Glutamatergic neuron (in vitro differentiated cells): ENCODE measurements at regions not wholly inside any gene's neighbourhood (a gene's known extent, or its start where the extent isn't known, plus 50 kb on each side); places are given as distances from the start of the nearest gene placed in this dataset.
A peak's percentile ranks its signal among the peaks of the same experiment; 100 is the strongest.
"Not testable (repeated sequence)": the region's sequence is repeated elsewhere in the genome, so short reads cannot be mapped to it uniquely, and the experiment has no call there.

Source experiments
- DNase-seq: peaks from one replicate; pipeline ENCODE4 v3.0.0; 2022
- H3K27ac Mint-ChIP-seq: one replicate; pipeline ENCODE4 v1.8.0; 2020; ENCODE audit warnings: mild to moderate bottlenecking, mixed read lengths, inconsistent platforms; ENCODE audit not compliant: unreplicated experiment
- H3K27me3 Mint-ChIP-seq: one replicate; pipeline ENCODE4 v1.8.0; 2020; ENCODE audit warnings: mild to moderate bottlenecking, moderate library complexity, mixed read lengths, inconsistent platforms; ENCODE audit not compliant: unreplicated experiment
- H3K36me3 Mint-ChIP-seq: one replicate; pipeline ENCODE4 v1.8.0; 2020; ENCODE audit warnings: mild to moderate bottlenecking, mixed read lengths, inconsistent platforms; ENCODE audit not compliant: unreplicated experiment
- H3K4me1 Mint-ChIP-seq: one replicate; pipeline ENCODE4 v1.8.0; 2020; ENCODE audit warnings: mild to moderate bottlenecking, low read depth, mixed read lengths, inconsistent platforms; ENCODE audit not compliant: unreplicated experiment
- H3K4me3 Mint-ChIP-seq: one replicate; pipeline ENCODE4 v1.8.0; 2020; ENCODE audit warnings: mild to moderate bottlenecking, mixed read lengths, inconsistent platforms; ENCODE audit not compliant: unreplicated experiment
- H3K9me3 Mint-ChIP-seq: one replicate; pipeline ENCODE4 v1.8.0; 2020; ENCODE audit warnings: mild to moderate bottlenecking, moderate library complexity, mixed read lengths, inconsistent platforms; ENCODE audit not compliant: unreplicated experiment
- TF ChIP-seq, protein P1 (sequence below): fragments of 200-600 bp; sonication (generic); IDR thresholded peaks from one replicate; pipeline ENCODE4 v1.5.0; 2021; ENCODE audit not compliant: partially characterized antibody, unreplicated experiment

DNA sequence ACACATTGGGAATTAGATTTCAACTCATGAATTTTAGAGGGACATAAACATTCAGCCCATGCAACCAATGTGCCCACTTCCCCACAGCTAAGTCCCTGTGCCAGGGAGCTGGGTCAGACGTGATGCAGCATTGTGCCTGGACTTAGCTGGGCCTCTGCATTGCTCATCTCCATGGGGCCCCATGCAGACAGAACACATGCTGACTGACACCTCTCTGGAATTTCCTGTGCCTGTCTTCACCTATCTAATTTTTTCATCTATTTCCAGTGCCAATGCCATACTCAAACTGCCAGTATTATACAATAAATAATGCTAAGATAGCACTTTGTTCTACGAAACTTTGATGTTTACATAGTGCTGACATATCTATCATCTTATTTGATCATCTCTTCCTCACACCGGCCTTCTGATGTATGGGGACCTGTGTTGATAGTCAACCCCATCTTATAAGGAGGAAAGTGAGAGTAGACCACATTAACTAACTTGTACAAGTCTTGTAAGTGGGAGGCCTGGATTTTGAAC is 92.2 kb downstream of the CDC42EP3 start:
- no peak for DNase-seq
- Mint-ChIP-seq H3K36me3 (no peaks in the 10 kb centered on the region), H3K27ac (no peak overlapping the region), H3K4me3 (no peak overlapping the region), H3K4me1 (peaks cover 21% of the 10 kb centered on the region), H3K9me3 (peaks cover 3% of the 10 kb centered on the region), H3K27me3 (no peaks in the 10 kb centered on the region)
- TF ChIP-seq, protein P1, sequence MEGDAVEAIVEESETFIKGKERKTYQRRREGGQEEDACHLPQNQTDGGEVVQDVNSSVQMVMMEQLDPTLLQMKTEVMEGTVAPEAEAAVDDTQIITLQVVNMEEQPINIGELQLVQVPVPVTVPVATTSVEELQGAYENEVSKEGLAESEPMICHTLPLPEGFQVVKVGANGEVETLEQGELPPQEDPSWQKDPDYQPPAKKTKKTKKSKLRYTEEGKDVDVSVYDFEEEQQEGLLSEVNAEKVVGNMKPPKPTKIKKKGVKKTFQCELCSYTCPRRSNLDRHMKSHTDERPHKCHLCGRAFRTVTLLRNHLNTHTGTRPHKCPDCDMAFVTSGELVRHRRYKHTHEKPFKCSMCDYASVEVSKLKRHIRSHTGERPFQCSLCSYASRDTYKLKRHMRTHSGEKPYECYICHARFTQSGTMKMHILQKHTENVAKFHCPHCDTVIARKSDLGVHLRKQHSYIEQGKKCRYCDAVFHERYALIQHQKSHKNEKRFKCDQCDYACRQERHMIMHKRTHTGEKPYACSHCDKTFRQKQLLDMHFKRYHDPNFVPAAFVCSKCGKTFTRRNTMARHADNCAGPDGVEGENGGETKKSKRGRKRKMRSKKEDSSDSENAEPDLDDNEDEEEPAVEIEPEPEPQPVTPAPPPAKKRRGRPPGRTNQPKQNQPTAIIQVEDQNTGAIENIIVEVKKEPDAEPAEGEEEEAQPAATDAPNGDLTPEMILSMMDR = no peak

DNA sequence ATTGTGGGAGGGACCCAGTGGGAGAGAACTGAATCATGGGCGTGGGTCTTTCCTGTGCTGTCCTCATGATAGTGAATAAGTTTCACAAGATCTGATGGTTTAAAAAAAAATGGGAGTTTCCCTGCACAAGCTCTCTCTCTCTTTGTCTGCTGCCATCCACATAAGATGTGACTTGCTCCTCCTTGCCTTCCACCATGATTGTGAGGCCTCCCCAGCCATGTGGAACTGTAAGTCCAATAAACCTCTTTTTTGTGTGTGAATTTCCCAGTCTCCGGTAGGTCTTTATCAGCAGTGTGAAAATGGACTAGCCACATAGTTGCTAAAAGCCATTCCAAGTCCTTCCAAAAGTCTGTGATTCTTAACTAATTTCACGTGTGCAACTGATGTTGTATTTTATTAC is 91.5 kb downstream of the CDC42EP3 start:
- H3K27ac Mint-ChIP-seq, H3K36me3 Mint-ChIP-seq, H3K4me3 Mint-ChIP-seq, DNase-seq, H3K27me3 Mint-ChIP-seq, H3K9me3 Mint-ChIP-seq: not testable (repeated sequence)
- peaks cover 27% of the 10 kb centered on the region for H3K4me1 Mint-ChIP-seq

DNA sequence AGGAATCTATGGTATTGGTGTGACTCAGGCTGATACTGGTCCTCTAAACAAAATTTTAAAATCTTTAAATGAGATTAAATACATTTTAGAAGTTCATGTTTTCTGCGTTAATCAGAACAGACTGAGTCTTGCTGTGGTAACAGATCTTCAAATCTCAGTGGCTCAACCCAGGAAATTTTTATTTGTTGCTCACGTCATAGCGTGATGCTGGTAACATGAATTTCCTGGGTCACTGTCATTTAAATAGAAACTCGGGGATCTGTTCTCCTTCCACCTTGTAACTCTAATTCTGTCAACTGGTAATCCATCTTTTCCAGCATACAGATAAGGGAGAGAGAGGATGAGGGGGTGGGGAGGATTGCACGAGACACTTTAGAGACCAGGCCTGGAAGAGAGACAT is 90.0 kb downstream of the CDC42EP3 start:
- Mint-ChIP-seq H3K4me1 (peaks cover 35% of the 10 kb centered on the region), H3K9me3 (peaks cover 3% of the 10 kb centered on the region), H3K4me3 (no peak overlapping the region), H3K36me3 (no peaks in the 10 kb centered on the region), H3K27ac (no peak overlapping the region), H3K27me3 (no peaks in the 10 kb centered on the region)
- TF ChIP-seq, protein P1 = no peak
- DNase-seq = no peak

DNA sequence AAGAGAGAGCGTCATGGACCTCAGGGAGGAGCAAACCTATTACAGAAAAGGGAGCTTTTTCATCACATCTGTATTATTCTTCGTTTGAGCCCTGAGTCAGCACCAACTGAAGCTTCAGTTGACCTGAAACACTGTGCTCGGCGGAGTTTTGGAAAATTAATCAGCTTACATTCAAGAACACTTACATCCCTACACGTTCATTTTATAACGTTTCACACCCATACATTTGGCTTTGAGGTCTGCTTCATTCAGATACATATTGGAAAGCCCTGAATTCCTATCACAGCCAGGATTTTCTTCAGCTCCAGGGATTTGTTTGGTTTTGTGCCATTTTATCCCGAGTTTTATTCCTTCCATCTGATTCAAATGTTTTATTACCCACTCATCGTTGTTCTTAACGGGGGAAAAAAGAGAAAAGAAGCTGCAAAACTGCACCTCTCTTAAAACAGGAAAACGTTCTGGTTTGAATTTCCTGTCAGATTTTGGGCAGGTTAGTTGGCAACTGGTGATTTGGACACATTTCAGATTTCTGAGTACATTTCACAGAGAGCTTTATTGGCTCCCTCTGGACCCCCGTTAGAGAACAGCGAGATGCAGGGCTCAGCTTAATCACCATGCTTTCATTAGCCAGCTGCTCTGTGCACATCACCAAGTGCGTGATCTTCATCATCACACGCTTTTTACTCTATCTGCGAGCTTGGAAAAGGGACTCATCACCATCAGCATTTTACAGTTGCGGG is 88.8 kb downstream of the CDC42EP3 start:
- H3K27ac Mint-ChIP-seq = peak overlapping the region; percentile 74
- DNase-seq = no peak
- TF ChIP-seq, protein P1 = no peak
- peaks cover 3% of the 10 kb centered on the region for H3K9me3 Mint-ChIP-seq
- no peaks in the 10 kb centered on the region for H3K27me3 Mint-ChIP-seq
- H3K4me1 Mint-ChIP-seq = peaks cover 37% of the 10 kb centered on the region
- no peaks in the 10 kb centered on the region for H3K36me3 Mint-ChIP-seq
- H3K4me3 Mint-ChIP-seq = peak overlapping the region; percentile 21

DNA sequence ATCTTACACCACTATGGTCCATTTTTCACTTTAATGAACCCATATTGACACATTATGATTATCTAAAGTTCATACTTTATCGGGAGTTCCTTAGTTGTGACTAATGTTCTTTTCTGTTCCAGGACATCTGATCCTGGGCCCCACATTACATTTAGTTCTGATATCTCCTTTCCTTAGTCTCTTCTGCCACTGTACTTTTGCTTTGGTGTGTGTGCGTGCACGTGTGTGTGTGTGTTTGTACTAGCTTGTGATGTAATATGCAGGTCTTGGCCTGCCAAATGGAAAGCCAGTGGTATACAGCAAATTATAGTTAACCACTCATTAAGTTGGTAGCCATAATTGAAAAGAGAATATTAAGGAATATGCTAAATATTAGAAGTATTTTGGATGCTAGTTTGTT is 88.0 kb downstream of the CDC42EP3 start:
- H3K9me3 Mint-ChIP-seq = peaks cover 3% of the 10 kb centered on the region
- H3K4me1 Mint-ChIP-seq = peaks cover 37% of the 10 kb centered on the region
- peak overlapping the region; percentile 37 for H3K4me3 Mint-ChIP-seq
- no peaks in the 10 kb centered on the region for H3K36me3 Mint-ChIP-seq
- H3K27ac Mint-ChIP-seq = peak overlapping the region; percentile 74
- TF ChIP-seq, protein P1 = no peak
- no peak for DNase-seq
- H3K27me3 Mint-ChIP-seq = no peaks in the 10 kb centered on the region
